Middle frontal gyrus (tissue), 1 donor: ENCODE measurements at regions not wholly inside any gene's neighbourhood (a gene's known extent, or its start where the extent isn't known, plus 50 kb on each side); places are given as distances from the start of the nearest gene placed in this dataset.
"Not testable (repeated sequence)": the region's sequence is repeated elsewhere in the genome, so short reads cannot be mapped to it uniquely, and the experiment has no call there.

Experiments used
- DNase-seq: peaks from one replicate; pipeline ENCODE4 v3.0.0-alpha.2; 2015; ENCODE audit warnings: low spot score; ENCODE audit errors: extremely low spot score

DNA sequence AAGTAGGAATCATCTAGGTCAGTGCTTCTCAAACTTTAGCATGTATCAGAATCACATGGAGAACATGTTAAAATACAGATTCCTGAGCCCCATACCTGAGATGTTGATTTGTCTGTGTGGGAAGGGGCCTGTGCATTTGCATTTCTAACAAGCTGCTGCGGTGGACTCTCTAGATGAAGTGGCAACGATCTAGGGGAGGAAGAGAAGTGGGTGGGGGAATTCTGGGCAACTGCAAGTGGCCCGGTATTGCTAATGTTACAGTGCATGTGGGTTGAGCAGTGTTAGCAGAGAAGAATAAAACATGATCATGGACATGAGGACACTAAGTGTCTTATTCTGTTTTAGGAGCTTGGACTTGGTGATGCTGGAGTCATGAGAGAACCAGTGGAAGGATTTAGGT lies 329.0 kb downstream of the OLFM4 start:
- no peak for DNase-seq

DNA sequence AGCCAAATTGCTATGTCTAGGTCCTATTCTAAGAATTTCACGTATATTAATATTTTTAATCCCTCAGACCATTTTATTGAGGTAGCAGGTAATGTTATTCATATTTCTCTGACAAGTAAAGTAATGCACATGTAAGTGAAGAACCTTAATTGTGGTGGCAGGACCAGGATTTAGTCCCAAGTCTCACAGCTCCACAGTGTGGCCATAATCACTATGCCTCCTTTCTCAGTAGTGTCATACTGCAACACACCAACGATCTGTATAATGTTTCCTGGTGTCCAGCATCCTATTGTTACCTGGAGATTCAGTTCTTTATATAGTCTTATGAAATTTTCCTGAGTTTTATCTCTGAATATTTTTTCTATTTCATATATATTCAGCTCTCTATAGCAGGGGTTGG lies 340.3 kb downstream of the OLFM4 start:
- DNase-seq = no peak

DNA sequence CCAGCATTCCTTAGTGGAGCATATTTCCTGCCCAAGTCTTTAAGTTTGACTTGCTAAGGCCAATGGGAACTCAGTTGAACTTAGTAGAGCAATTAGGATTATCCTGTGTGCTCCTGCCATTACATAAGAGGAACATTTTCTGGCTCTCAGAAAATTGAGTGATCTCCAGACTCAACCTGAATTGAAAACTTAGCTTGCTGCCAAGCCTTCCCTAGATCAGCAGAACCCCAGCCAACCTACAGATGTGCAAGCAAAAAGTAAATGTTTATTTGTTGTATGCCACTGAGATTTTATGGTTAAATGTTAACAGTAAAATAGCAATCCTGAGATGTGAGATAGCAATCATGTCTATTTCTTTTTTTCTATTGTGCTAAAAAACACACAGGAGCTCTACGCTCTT lies 350.9 kb downstream of the OLFM4 start:
- DNase-seq = no peak

DNA sequence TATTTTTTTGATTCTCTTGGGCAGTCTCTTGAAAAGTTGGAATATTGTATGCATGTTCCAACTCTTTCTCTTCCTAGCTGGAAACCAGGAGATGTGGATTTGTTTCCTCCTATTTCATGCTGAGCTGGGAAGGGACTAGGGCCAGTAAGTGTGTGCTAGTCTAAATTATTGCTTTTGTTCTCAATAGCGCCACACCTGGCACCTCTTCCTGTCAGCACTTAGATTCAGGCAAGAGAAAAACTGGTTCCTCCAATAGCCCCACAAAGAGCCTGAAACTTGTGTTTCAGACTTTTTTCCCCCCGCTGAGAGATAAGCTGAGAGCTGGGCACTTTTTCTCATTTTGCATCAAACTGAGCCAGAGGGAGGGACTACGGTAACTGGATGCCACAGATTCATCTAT lies 353.4 kb downstream of the OLFM4 start:
- no peak for DNase-seq

DNA sequence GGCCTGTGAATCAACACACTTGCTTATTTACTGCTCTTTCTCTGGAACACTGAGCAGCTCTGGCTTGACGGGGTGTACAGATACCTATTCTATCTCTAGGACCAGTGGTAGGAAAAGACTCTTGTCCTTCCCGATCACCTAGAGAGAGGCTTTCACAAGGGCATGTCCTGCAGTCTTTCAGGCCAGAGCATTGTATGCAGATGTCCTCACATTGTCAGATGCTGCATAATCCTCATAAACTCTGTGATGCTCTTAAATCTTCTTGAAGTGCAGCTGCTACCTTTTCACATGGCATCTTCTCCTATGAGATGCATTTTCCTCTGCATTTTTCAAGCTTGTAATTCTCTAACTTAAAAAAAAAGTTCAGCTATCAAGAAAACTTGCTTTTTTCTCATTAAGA lies 369.4 kb downstream of the OLFM4 start:
- no peak for DNase-seq

DNA sequence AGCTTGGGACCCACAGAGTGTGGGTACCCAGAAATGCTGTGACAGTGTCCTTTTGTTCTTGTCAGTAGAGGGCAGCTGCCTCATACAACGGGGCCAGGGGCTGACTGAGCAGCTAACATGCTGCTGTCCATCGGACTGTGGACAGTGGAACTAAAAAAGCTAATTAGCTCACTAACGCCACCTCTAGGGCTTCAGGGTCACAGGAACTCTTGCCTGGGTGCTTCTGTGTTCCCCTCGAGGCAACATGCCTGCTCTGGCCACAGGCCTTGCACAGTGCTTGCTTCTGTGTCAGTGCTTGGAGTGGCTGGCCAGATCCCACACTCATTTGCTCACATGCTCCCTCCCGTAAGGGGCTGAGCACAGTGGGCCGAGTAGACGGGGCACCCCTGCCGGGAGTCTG lies 377.0 kb downstream of the OLFM4 start:
- no peak for DNase-seq

DNA sequence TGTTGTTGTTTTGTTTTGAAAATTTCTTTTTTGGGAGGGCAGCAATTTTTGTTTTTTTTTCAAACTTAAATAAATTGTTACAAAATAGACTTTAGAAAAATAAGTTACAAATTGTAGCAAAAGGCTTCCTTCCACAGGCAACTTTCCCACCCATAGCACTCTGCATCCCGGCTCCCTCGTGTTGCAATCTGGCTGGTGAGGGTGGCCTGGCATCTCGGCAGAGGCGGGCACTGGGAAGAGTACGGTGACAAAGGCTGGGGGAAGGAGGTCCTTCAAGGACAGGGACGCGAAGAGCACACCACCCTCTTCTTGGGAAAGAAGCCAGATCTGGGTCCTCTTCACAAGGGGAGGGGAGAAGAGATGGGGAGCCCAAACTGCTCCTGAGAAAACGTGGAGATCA lies 379.7 kb downstream of the OLFM4 start:
- DNase-seq = no peak

DNA sequence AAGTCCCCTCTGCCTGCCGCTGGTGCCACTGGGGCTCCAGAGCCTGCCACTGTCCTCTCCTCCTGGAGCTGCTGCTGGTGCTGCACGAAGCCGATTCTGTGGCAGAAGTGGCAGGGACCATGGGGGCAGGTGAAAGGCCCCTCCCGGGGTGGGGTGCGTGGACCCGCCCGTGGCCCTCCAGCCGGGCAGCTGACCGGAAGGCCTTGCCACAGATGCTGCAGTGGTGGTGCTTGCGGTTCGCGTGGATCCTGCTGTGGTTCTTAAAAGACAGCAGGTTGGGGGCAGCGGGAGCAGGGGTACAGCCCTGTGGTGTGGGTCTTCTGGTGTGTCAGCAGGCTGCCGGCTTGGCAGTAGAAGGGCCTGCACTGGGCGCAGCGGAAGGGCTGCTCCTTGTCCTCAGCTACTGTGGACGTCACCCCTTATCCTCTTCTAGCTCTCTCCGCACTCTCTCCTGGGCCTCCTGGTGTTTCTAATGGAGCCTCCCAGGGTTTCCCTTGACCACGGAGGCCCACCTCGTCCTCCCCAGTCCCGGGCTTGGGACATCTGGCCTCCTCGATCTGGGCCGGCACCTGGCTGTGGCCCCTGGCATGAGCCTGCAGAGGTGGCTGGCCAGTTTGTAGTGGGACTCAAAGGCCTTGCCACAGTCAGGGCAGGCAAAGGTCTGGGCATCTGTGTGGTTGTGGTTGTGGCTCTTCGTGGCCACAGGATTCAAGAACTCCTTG lies 380.4 kb downstream of the OLFM4 start:
- no peak for DNase-seq

DNA sequence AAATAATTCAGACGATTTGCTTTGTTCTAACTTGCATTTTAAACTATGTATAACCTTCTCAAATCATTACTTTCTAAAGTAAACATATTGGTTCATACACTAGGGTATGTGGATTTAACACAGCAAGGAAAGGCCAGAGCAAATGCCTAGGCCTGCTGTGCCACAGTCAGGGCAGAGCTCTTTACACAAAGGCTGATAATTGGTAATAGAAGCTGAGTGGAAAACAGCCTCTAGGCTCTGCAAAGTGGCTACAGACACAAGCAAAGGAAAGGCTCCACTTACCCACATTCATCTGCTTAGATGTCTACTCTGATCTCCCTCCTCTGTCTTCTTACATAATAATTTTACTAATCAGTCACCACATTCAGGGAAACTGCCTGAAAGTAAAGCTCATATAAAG lies 382.9 kb downstream of the OLFM4 start:
- no peak for DNase-seq

DNA sequence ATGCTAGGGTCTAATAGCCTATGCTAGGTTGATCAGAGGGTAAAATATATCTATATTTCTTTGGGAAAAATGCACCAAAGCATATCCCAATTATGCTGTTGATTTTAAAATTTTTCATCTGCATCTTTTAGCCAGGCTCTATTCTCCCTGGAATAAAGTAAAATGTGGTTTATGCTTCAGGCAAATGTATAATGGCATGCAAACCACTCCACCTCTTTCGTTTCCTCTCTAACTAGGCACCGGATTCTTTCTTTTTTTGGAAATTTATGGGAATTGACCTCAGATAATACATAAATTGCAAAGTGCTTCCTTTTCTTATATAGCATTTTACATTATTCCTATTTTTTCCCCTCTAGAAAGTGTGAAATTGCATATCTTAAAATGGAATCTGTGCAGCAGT lies 386.5 kb downstream of the OLFM4 start:
- DNase-seq = no peak

DNA sequence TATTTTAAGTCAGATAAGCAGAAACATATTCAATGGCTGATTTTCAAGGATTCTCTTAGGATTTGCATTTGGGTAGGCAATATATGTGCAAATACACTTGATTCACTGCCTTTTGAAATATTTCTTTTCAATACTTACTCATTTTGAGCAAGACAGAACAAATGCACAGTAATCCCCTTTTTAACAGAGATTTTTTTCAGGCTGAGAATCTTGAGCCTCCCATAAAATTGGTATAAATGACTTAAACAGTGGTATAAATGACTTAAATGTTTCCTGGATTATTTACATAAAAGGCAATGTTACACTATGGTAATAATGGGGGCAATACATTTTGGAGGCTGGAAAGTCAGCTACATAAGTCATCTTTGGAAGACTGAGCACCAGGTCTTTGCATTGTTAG lies 389.0 kb downstream of the OLFM4 start:
- no peak for DNase-seq

DNA sequence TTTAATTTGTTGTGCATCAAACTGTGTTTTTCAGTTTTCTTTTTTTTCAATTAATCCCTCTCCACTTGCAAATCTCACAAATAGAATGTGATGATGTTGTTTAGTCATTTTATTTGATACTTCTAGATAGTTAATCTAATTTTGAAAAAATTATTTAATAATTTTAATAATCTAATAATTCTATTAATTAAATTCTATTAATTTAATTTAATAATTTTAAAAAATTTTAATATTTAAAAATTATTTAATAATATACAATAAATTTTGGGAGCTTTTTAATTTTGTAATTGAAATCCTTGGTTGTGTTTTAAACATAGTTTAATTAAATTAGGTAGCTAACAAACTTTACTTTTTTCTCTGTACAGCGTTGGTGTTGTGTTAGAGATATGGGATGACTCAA lies 393.8 kb downstream of the OLFM4 start:
- DNase-seq = no peak

DNA sequence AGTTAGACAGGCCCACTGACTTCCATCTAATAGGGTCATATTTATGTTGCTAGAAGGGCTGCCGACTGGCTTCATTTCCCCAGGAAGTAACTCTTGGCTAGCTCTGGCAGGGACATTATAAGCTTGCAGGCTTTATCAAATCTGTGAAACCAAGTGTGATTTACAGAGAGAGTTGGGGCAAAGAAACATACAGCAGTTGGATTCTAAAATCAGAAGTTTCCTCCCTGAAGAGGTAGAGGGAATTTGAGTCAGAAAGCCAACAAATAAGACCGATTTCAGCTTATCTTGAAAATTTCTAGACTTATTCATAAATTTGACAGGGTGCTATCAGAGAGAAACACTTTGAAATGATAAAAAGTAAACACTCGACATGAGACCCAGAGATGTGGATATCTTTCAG lies 407.8 kb downstream of the OLFM4 start:
- DNase-seq = no peak

DNA sequence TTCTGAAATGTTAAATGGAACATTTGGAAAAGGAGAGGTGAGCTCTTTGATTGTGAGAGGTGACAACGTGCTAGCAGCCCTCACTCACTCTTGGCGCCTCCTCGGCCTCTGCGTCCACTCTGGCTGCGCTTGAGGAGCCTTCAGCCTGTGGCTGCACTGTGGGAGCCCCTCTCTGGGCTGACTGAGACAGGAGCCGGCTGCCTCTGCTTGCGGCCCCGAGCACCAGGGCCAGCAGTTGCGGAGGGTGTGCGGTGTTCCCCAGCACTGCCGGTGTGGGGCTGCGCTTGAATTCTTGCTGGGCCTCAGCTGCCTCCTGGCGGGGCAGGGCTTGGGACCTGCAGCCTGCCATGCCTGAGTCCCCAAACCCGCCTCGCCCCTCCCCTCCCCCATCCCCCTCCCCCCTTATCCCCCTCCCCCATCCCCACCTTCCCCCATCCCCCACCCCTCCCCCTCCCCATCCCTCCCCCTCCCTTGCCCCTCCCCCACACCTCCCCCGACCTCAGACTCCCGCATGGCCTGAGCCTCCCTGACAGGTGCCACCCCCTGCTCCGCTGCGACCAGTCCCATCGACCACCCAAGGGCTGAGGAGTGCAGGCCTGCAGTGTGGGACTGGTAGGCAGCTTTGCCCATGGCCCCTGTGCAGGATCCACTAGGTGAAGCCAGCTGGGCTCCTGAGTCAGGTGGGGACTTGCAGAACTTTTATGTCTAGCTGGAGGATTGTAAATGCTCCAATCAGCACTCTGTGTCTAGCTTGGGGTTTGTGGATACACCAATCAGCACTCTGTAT lies 411.0 kb downstream of the OLFM4 start:
- no peak for DNase-seq

DNA sequence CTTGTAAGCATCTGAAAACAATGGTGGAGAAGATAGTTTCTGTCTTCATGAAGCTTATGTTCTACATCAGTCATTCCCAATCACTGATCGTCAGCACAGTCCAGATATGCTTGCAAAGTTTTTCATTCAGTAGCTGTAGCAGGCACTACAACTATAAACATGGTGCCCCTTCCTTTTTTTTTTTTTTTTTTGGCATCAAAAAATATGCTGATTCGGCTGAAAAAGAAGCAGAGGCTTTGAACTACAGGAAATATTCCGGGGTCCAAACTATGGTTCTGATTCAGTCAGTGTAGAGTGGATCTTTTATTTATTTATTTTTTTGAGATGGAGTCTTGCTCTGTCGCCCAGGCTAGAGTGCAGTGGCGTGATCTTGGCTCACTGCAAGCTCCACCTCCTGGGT lies 414.4 kb downstream of the OLFM4 start:
- DNase-seq = no peak

DNA sequence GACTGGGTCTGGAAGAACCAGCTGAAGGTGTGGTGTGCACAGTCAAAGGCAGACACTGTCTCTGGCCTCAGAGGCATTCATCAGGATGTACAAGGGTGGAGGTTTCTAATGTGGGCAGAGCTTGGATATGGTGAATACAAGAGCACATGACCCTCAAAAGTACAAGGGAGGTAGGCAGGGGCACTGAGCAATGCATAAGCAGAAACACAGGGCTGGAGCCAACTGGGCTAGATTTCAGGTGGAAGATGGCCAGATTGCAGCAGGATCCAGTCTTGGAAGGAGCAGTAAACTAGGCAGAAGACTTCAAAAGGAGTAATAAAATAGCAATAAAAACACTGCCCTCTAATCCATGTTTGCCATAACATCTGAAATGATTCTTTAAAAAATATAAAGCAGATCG lies 417.1 kb downstream of the OLFM4 start:
- DNase-seq = no peak

DNA sequence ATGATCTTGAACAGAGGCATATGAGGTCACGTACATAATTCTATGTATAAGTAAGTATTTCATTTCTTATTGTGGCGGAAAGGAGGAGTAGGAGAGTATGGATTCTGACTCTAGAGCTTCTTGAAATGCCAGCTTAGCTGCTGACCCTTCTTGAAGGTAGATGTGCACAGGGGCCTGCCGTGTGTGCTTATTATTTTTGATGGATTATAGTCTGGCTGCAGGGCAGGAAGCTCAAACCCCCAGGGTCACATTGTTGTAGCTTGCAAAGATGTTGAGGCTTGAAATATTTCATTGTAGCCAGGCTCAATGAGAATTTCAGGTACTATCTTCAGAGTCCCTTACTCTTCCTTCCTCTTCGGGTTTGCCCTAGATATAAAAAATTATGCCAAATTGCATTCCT lies 418.8 kb downstream of the OLFM4 start:
- DNase-seq = no peak

DNA sequence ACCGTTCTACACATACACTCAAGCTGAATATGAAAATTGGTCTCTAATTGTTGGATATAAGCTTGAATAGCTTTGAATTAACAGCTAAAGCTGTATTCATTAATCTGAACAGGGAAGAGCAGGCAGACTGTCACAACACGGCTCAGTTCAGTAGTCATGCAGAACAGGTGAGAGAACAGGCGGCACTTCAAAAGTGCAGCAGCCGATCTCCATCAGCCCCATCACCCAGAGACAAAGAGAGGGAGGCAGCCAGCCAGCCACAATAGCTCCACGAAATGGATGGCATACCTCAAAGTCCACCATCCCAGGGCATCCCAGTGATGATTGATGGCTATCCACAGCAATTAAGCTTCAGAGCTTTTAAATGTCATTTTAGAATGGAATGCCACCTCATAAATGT lies 419.2 kb downstream of the OLFM4 start:
- DNase-seq = no peak

DNA sequence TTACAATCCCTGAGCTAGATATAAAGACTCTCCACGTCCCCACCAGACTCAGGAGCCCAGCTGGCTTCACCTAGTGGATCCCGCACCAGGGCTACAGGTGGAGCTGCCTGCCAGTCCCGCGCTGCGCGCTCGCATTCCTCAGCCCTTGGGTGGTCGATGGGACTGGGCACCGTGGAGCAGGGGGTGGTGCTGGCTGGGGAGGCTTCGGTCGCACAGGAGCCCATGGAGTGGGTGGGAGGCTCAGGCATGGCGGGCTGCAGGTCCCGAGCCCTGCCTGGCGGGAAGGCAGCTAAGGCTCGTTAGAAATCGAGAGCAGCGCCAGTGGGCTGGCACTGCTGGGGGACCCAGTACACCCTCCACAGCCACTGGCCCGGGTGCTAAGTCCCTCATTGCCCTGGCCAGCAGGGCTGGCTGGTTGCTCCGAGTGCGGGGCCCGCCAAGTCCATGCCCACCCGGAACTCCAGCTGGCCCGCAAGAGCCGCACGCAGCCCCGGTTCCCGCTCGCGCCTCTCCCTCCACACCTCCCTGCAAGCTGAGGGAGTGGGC lies 423.7 kb downstream of the OLFM4 start:
- not testable (repeated sequence) for DNase-seq

DNA sequence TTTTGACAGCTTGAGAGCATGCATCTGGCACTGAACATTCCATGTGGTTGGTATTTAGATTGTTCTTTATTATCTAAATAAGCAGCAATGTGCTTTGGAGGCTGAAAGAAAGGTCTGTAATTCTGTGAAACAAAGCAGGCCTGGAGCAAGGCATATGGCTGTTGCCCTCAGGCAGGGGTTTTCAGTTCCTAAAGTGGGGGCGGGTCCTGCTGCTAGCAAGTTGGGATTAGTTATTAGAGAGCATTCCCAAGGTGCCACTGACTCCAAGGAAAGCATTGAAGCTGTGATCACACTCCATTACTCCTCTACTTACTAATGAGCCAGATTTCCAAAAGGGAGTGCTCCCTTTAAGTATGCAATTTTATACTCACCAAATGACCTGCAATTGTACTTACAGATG lies 432.2 kb downstream of the OLFM4 start:
- DNase-seq = no peak

DNA sequence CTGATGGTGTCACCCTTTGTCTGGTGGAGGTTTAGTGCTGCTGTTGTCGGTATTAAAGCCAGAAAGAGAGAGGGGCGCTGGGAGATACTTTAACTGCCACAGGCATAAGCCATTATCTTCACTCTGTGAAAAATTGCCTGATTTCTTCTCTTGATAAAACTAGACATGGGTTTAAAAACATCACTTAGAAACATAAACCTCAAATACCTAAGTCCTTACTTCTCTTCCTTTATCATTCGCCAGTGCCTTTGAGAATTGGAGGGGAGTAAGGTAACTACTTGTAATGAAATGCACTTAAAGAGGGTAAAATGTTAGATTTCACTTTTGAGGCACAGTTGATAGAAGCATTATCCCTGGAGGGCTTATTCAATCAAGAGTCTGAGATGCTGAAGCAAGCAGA lies 434.5 kb downstream of the OLFM4 start:
- no peak for DNase-seq

DNA sequence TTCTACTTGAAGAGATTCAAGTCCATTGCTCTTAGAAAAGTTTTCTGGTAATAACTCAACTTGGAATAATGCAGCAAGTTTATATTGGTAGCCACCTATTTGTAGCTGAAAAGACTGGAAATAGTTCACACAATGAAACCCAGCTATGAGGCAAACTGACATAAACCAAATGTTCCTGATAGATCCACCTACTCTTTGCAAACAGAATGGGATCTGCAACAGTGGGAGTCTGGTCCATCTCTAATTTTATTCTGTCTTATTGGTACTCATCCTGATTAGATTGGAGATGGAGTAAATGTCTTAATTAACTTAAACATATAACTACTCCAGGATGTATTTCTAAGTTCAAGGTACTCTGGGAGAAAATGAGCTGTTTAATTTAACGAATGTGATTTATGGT lies 438.0 kb downstream of the OLFM4 start:
- no peak for DNase-seq

DNA sequence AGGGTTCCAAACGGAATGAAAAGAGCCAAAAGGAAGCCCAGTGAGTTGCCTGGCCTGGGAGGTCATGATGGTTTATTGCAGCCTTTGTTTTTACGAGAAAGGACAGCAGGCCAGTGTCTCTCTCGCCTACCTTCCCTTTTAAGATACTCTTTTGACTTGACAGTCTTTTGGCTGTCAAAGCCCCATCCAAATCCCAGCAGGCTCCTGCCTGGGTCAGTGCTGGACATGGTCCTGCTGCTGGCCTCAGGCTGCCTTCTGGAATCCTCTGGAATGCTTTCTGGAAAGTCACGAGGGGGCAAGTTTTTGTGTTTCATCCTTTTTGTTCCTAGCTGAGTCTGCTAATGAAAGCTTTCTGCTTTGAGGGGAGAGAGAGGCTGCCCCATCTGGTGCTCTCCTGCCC lies 444.8 kb downstream of the OLFM4 start:
- DNase-seq = no peak
